MCF 10A (cell line): ENCODE measurements at regions not wholly inside any gene's neighbourhood (a gene's known extent, or its start where the extent isn't known, plus 50 kb on each side); places are given as distances from the start of the nearest gene placed in this dataset.

Experiments
- BruUV-seq: library from RNA; stranded (reverse); fragments of 400-500 nt; replicated peaks from 2 replicates; lab custom pipeline; 2021; lab: Mats Ljungman, UMichigan
- CTCF ChIA-PET: fragments of 300-600 bp; sonication (Branson Sonifier 250); formaldehyde crosslinking; extraction: SDS; loops from one replicate; lab custom pipeline; 2021; ENCODE audit warnings: antibody characterized with exemption, inconsistent platforms; lab: Yijun Ruan, JAX
- POLR2A ChIA-PET: fragments of 300-600, 350-650 bp; sonication (Branson Sonifier 250); formaldehyde crosslinking; extraction: SDS; loops from one replicate; lab custom pipeline; 2020; ENCODE audit warnings: antibody characterized with exemption, inconsistent platforms; lab: Yijun Ruan, JAX
- DNase-seq: peaks from one replicate; pipeline ENCODE4 v3.0.0-alpha.2; 2018; ENCODE audit not compliant: unreplicated experiment
- H3K27ac Mint-ChIP-seq: one replicate; pipeline ENCODE4 v1.8.0; 2022; ENCODE audit warnings: mild to moderate bottlenecking, low read depth, mixed read lengths; ENCODE audit not compliant: unreplicated experiment
- H3K27me3 Mint-ChIP-seq: one replicate; pipeline ENCODE4 v1.8.0; 2022; ENCODE audit warnings: mixed read lengths; ENCODE audit not compliant: insufficient read depth, unreplicated experiment
- H3K36me3 Mint-ChIP-seq: one replicate; pipeline ENCODE4 v1.8.0; 2022; ENCODE audit warnings: mild to moderate bottlenecking, moderate library complexity, mixed read lengths; ENCODE audit not compliant: insufficient read depth, unreplicated experiment
- H3K4me1 Mint-ChIP-seq: one replicate; pipeline ENCODE4 v1.8.0; 2022; ENCODE audit warnings: mixed read lengths; ENCODE audit not compliant: insufficient read depth, unreplicated experiment
- H3K4me3 Mint-ChIP-seq: one replicate; pipeline ENCODE4 v1.8.0; 2022; ENCODE audit warnings: mild to moderate bottlenecking, moderate library complexity, mixed read lengths; ENCODE audit not compliant: unreplicated experiment
- H3K9me3 Mint-ChIP-seq: one replicate; pipeline ENCODE4 v1.8.0; 2022; ENCODE audit warnings: mixed read lengths; ENCODE audit not compliant: unreplicated experiment
- CTCF ChIP-seq: fragments of 200-600 bp; IDR thresholded peaks from one replicate; pipeline ENCODE4 v1.8.0; 2022; ENCODE audit warnings: antibody characterized with exemption, mild to moderate bottlenecking; ENCODE audit not compliant: unreplicated experiment
- intact Hi-C: fragments of 100-400 bp; cut with micrococcal nuclease; formaldehyde crosslinking; loops from 2 replicates; pipeline ENCODE4 v1.14.1; 2022

- Mint-ChIP-seq H3K9me3 (peaks cover 4% of the 10 kb centered on the region), H3K27me3 (no peaks in the 10 kb centered on the region), H3K4me1 (peaks cover 23% of the 10 kb centered on the region), H3K36me3 (no peaks in the 10 kb centered on the region), H3K4me3 (no peak overlapping the region), H3K27ac (no peak overlapping the region)
- intact Hi-C loops, result loop anchor here (5.0 kb wide), 2 partner anchors 359 to 494 kb away; partner anchors contain the start of gene MTMR10
- no peak for DNase-seq
- no peak for TF ChIP-seq CTCF
- BruUV-seq, result no TSS peak
- ChIA-PET CTCF (interaction anchor here (0.5 to 6.2 kb wide), 13 partner anchors 9 to 542 kb away, joined by 3 to 182 read pairs (median 16); partner anchors contain the start of gene KLF13), POLR2A (interaction anchor here (1.9 kb wide), 1 partner anchor 21 kb away, joined by 5 read pairs; no protein-coding TSS in a partner anchor)
These were observed 159.9 kb downstream of the KLF13 start for GRCh38 chr15:31486506-31486905.

GRCh38 chr15:31486906-31487695, 160.5 kb downstream of the KLF13 start:
- ChIA-PET CTCF (interaction anchor here (0.5 to 6.2 kb wide), 38 partner anchors 8 to 825 kb away, joined by 3 to 182 read pairs (median 5); partner anchors contain the start of genes FAN1 and KLF13), POLR2A (interaction anchor here (1.9 to 4.8 kb wide), 2 partner anchors 22 to 122 kb away, joined by 5 to 39 read pairs; no protein-coding TSS in a partner anchor)
- BruUV-seq, result no TSS peak
- intact Hi-C loops, result loop anchor here (5.0 kb wide), 2 partner anchors 360 to 495 kb away; partner anchors contain the start of gene MTMR10
- DNase-seq, result no peak
- Mint-ChIP-seq H3K9me3 (peaks cover 7% of the 10 kb centered on the region), H3K27ac (no peak overlapping the region), H3K27me3 (no peaks in the 10 kb centered on the region), H3K36me3 (no peaks in the 10 kb centered on the region), H3K4me1 (peaks cover 23% of the 10 kb centered on the region), H3K4me3 (no peak overlapping the region)
- no peak for TF ChIP-seq CTCF

- peak overlapping the region; percentile 57 for H3K27ac Mint-ChIP-seq
- POLR2A ChIA-PET, result interaction anchor here (0.8 to 4.8 kb wide), 11 partner anchors 17 to 273 kb away, joined by 3 to 39 read pairs (median 5); no protein-coding TSS in a partner anchor
- no TSS peak for BruUV-seq
- peak; percentile 22 for DNase-seq
- no peaks in the 10 kb centered on the region for H3K27me3 Mint-ChIP-seq
- no peak for TF ChIP-seq CTCF
- CTCF ChIA-PET, result interaction anchor here (0.6 to 6.2 kb wide), 69 partner anchors 8 to 826 kb away, joined by 3 to 182 read pairs (median 4); partner anchors contain the start of genes FAN1 and KLF13
- H3K9me3 Mint-ChIP-seq, result peaks cover 7% of the 10 kb centered on the region
- no peak overlapping the region for H3K4me3 Mint-ChIP-seq
- H3K36me3 Mint-ChIP-seq, result no peaks in the 10 kb centered on the region
- intact Hi-C loops, result loop anchor here (1.0 to 5.0 kb wide), 8 partner anchors 49 to 496 kb away; partner anchors contain the start of gene MTMR10
- H3K4me1 Mint-ChIP-seq, result peaks cover 23% of the 10 kb centered on the region
These were observed 161.3 kb downstream of the KLF13 start for GRCh38 chr15:31487811-31488436.
